HEK293T (cell line): ENCODE measurements at regions not wholly inside any gene's neighbourhood (a gene's known extent, or its start where the extent isn't known, plus 50 kb on each side); places are given as distances from the start of the nearest gene placed in this dataset.

Experiments used
- CTCF ChIA-PET: fragments of 350-600 bp; formaldehyde crosslinking; extraction: SDS; loops from one replicate; lab custom pipeline; 2021; ENCODE audit warnings: antibody characterized with exemption, inconsistent platforms; lab: Yijun Ruan, JAX
- POLR2A ChIA-PET: fragments of 350-600 bp; formaldehyde crosslinking; extraction: SDS; loops from one replicate; lab custom pipeline; 2020; ENCODE audit warnings: antibody characterized with exemption, inconsistent platforms; lab: Yijun Ruan, JAX
- DNase-seq: peaks from one replicate; pipeline ENCODE4 v3.0.0; 2012; ENCODE audit warnings: mixed read lengths; ENCODE audit errors: extremely low spot score
- ARNT ChIP-seq: fragments of 450-650 bp; IDR thresholded peaks from 2 replicates; pipeline ENCODE4 v1.6.1; 2017; ENCODE audit warnings: mild to moderate bottlenecking
- BHLHE40 ChIP-seq: fragments of 450-650 bp; IDR thresholded peaks from 2 replicates; pipeline ENCODE4 v1.6.1; 2016; ENCODE audit warnings: mild to moderate bottlenecking, moderate library complexity, borderline replicate concordance
- CTBP1 ChIP-seq: fragments of 450-650 bp; IDR thresholded peaks from 2 replicates; pipeline ENCODE4 v1.6.1; 2016; ENCODE audit warnings: borderline replicate concordance
- ELF4 ChIP-seq: fragments of 450-650 bp; IDR thresholded peaks from 2 replicates; pipeline ENCODE4 v1.6.1; 2017; ENCODE audit warnings: antibody characterized with exemption
- FOXA1 ChIP-seq: fragments of 450-650 bp; IDR thresholded peaks from 2 replicates; pipeline ENCODE4 v1.6.1; 2016; ENCODE audit warnings: mild to moderate bottlenecking
- FOXK2 ChIP-seq: fragments of 450-650 bp; IDR thresholded peaks from 2 replicates; pipeline ENCODE4 v1.6.1; 2016; ENCODE audit warnings: mild to moderate bottlenecking
- FOXM1 ChIP-seq: fragments of 450-650 bp; IDR thresholded peaks from 2 replicates; pipeline ENCODE4 v1.6.1; 2017; ENCODE audit warnings: mild to moderate bottlenecking, borderline replicate concordance
- HDGF ChIP-seq: fragments of 450-650 bp; IDR thresholded peaks from 2 replicates; pipeline ENCODE4 v1.6.1; 2017; ENCODE audit warnings: antibody characterized with exemption, borderline replicate concordance
- L3MBTL2 ChIP-seq: fragments of 450-650 bp; conservative IDR thresholded peaks from 2 replicates; pipeline ENCODE4 v1.6.1; 2016; ENCODE audit warnings: mild to moderate bottlenecking
- LEF1 ChIP-seq: fragments of 450-650 bp; IDR thresholded peaks from 2 replicates; pipeline ENCODE4 v1.6.1; 2017; ENCODE audit warnings: mild to moderate bottlenecking, borderline replicate concordance
- NFRKB ChIP-seq: fragments of 450-650 bp; IDR thresholded peaks from 2 replicates; pipeline ENCODE4 v1.6.1; 2016; ENCODE audit warnings: mild to moderate bottlenecking, moderate library complexity
- SP1 ChIP-seq: fragments of 450-650 bp; IDR thresholded peaks from 2 replicates; pipeline ENCODE4 v1.6.1; 2017
- SUZ12 ChIP-seq: fragments of 450-650 bp; IDR thresholded peaks from 2 replicates; pipeline ENCODE4 v1.6.1; 2016; ENCODE audit warnings: mild to moderate bottlenecking
- TARDBP ChIP-seq: fragments of 450-650 bp; IDR thresholded peaks from 2 replicates; pipeline ENCODE4 v1.6.1; 2016
- ZNF384 ChIP-seq: fragments of 450-650 bp; IDR thresholded peaks from 2 replicates; pipeline ENCODE4 v1.6.1; 2016
- TF ChIP-seq, protein P1 (sequence below): fragments of 450-650 bp; IDR thresholded peaks from 2 replicates; pipeline ENCODE4 v1.6.1; 2016

DNA sequence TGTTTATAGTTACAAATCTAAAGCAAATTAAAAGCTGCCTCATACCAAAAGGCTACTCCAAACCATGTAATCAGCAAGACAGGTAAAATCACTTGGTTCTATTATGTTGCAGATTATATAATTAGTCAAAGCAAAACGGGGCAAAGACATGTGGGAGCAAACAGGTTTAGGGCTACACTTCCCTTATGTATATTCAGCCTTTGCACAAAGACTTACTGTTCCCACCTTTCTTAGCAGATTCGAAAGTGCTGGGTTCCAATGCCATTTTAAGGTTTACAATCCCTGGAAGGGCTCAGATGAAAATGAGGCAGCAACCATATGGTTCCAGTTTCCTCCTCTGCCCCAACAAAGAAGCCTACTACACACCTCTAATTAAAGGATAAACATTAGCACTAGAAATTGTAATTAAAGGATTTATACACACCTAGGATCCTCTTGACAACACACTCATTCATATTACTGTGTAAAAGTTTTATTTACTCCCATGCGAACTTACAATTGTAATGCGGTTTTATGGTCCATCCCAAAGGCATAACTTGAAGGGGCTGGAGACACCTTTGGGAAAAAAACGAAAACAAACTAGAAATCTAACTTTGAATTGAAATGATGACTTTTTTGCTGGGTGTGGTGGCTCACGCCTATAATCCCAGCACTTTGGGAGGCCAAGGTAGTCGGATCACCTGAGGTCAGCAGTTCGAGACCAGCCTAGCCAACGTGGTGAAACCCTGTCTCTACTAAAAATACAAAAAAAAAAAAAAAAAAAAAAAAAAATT is 117.3 kb upstream of the PKN2 start:
- POLR2A ChIA-PET: no interaction called here
- CTCF ChIA-PET: no interaction called here
- DNase-seq: no peak
- no peak for TF ChIP-seq TARDBP
- TF ChIP-seq HDGF: no peak
- TF ChIP-seq NFRKB: no peak
- TF ChIP-seq FOXM1: no peak
- TF ChIP-seq ARNT: no peak
- TF ChIP-seq, protein P1, sequence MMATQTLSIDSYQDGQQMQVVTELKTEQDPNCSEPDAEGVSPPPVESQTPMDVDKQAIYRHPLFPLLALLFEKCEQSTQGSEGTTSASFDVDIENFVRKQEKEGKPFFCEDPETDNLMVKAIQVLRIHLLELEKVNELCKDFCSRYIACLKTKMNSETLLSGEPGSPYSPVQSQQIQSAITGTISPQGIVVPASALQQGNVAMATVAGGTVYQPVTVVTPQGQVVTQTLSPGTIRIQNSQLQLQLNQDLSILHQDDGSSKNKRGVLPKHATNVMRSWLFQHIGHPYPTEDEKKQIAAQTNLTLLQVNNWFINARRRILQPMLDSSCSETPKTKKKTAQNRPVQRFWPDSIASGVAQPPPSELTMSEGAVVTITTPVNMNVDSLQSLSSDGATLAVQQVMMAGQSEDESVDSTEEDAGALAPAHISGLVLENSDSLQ: no peak

DNA sequence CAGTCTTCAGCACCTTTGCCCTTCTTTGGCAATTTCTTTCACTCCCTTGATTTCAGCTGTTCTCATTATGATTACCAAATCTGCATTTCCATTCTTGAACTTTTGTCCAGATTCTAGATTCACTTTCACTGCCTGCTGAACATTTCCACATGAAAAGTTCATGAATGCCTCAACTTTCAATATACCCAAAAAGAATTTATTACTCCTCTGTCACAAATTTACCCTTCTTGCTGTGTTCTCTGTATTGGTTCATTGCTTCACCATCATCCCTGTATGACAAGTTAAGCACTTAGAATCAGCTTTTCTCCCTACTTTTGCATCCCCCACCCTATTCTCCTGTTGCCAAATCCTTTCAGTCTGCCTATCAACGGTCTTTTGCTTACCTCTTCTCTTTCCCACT is 112.6 kb upstream of the PKN2 start:
- ChIA-PET POLR2A (no interaction called here), CTCF (no interaction called here)
- TF ChIP-seq CTBP1 (no peak), HDGF (no peak), SP1 (no peak), ARNT (no peak), ZNF384 (no peak), FOXA1 (no peak), FOXM1 (no peak), NFRKB (no peak), ELF4 (no peak), L3MBTL2 (no peak), BHLHE40 (no peak), LEF1 (no peak), TARDBP (no peak), FOXK2 (no peak), SUZ12 (no peak)
- TF ChIP-seq, protein P1: no peak
- no peak for DNase-seq

DNA sequence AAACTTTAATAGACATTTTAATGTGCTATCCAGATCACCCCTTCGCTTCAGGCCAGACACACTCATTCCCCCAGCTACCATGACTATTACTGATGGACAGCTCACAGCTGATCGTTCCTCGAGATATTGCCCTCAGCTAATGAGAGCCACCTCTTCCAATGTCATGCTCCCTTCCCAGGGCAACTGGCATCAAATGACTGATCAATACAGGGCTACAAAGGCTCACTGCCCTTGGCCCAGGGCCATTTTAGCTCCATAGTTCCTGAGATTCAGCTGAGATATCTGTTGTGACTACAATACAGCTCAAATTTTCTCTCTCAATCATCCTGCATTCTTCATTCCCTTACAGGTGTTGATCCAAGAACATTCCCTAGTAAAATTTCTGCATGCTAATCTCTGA is 104.5 kb upstream of the PKN2 start:
- no peak for DNase-seq
- ChIA-PET POLR2A (no interaction called here), CTCF (interaction anchor here (0.8 to 1.1 kb wide), 2 partner anchors 29 to 30 kb away, joined by 3 read pairs; no protein-coding TSS in a partner anchor)
- no peak for TF ChIP-seq ZNF384
- no peak for TF ChIP-seq ELF4
- TF ChIP-seq LEF1: no peak
- no peak for TF ChIP-seq SUZ12
- TF ChIP-seq, protein P1: no peak

DNA sequence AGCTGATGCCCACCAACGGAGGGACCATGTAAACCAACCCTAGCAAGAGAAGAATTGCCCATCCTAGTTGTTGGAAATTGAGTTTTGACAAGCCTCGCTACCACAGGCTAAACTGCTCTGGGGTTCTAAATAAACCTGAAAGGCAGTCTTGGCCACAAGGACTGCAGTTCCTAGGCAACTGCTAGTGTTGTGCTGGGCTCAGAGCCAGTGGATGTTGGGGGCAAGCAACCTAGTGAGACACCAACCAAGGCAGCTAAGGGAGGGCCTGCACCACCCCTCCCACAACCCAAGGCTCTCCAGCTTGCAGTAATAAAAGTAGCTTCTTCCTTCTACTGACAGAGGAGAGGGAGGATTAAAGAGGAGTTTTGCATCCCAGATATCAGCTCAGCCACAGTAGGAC is 102.4 kb upstream of the PKN2 start:
- CTCF ChIA-PET: no interaction called here

DNA sequence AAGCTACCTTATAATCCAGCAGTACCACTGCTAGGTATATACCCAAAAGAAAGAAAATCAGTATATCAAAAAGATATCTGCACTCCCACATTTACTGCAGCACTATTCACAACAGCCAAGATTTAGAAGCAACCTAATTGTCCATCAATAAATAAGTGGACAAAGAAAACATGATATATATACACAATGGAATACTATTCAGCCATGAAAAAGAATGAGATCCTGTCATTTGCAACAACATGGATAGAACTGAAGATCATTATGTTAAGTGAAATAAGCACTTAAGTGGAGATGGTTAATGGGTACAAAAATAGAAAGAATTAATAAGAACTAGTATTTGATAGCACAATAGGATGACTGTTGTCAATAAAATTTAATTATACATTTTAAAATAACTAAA is 90.7 kb upstream of the PKN2 start:
- CTCF ChIA-PET: no interaction called here
- POLR2A ChIA-PET: no interaction called here
- no peak for TF ChIP-seq FOXA1
- TF ChIP-seq ZNF384: no peak
- TF ChIP-seq, protein P1: no peak
- TF ChIP-seq TARDBP: no peak
- TF ChIP-seq CTBP1: no peak
- no peak for TF ChIP-seq BHLHE40
- TF ChIP-seq L3MBTL2: no peak
- TF ChIP-seq FOXK2: no peak
- TF ChIP-seq LEF1: no peak
- no peak for TF ChIP-seq ELF4
- no peak for TF ChIP-seq HDGF
- TF ChIP-seq FOXM1: no peak
- TF ChIP-seq SP1: no peak
- TF ChIP-seq ARNT: no peak
- TF ChIP-seq SUZ12: no peak
- no peak for TF ChIP-seq NFRKB
- no peak for DNase-seq

More for the DNA sequence above, 102.4 kb upstream of the PKN2 start:
- DNase-seq: no peak
- POLR2A ChIA-PET: no interaction called here
- TF ChIP-seq HDGF (no peak), TARDBP (no peak), LEF1 (no peak), SP1 (no peak), ZNF384 (no peak), SUZ12 (no peak), ELF4 (no peak), CTBP1 (no peak), NFRKB (no peak), BHLHE40 (no peak), FOXM1 (no peak), FOXA1 (no peak), L3MBTL2 (no peak)
- TF ChIP-seq, protein P1: no peak
